Smooth muscle cell (in vitro differentiated cells): ENCODE measurements at regions not wholly inside any gene's neighbourhood (a gene's known extent, or its start where the extent isn't known, plus 50 kb on each side); places are given as distances from the start of the nearest gene placed in this dataset.

Experiments
- DNase-seq: peaks from one replicate; lab custom pipeline; 2025; ENCODE audit not compliant: unreplicated experiment; lab: John Stamatoyannopoulos, UW
- H2AFZ ChIP-seq: fragments of 200-600 bp; sonication (generic); 2 replicates; pipeline ENCODE4 v1.6.0; 2016; ENCODE audit warnings: antibody characterized with exemption, low read depth, mild to moderate bottlenecking
- H3F3A ChIP-seq: fragments of 200-600 bp; sonication (generic); 2 replicates; pipeline ENCODE4 v1.6.0; 2017; ENCODE audit warnings: antibody characterized with exemption, low read depth
- H3K27ac ChIP-seq: fragments of 200-600 bp; sonication (generic); 2 replicates; pipeline ENCODE4 v1.5.1; 2016; ENCODE audit warnings: low read depth, mild to moderate bottlenecking
- H3K27me3 ChIP-seq: fragments of 200-600 bp; sonication (generic); 2 replicates; pipeline ENCODE4 v1.6.1; 2016; ENCODE audit warnings: low read depth, mild to moderate bottlenecking
- H3K36me3 ChIP-seq: fragments of 200-600 bp; sonication (generic); 2 replicates; pipeline ENCODE4 v1.5.1; 2016; ENCODE audit warnings: low read depth
- H3K4me1 ChIP-seq: fragments of 200-600 bp; sonication (generic); 2 replicates; pipeline ENCODE4 v1.5.1; 2016; ENCODE audit warnings: low read depth
- H3K4me2 ChIP-seq: fragments of 200-600 bp; sonication (generic); 2 replicates; pipeline ENCODE4 v1.6.0; 2016; ENCODE audit warnings: mild to moderate bottlenecking
- H3K4me3 ChIP-seq: fragments of 200-600 bp; sonication (generic); 2 replicates; pipeline ENCODE4 v1.5.1; 2016; ENCODE audit warnings: mild to moderate bottlenecking
- H3K79me2 ChIP-seq: fragments of 200-600 bp; sonication (generic); 2 replicates; pipeline ENCODE4 v1.6.0; 2016; ENCODE audit warnings: low read depth, mild to moderate bottlenecking
- H3K9ac ChIP-seq: fragments of 200-600 bp; sonication (generic); 2 replicates; pipeline ENCODE4 v1.6.0; 2016; ENCODE audit warnings: low read depth
- H3K9me3 ChIP-seq: fragments of 200-600 bp; sonication (generic); replicated peaks from 2 replicates; pipeline ENCODE4 v1.5.1; 2016; ENCODE audit warnings: low read depth
- H4K20me1 ChIP-seq: fragments of 200-600 bp; sonication (generic); 2 replicates; pipeline ENCODE4 v1.6.0; 2016; ENCODE audit warnings: low read depth
- CTCF ChIP-seq: fragments of 200-600 bp; sonication (generic); IDR thresholded peaks from 2 replicates; pipeline ENCODE4 v1.5.1; 2017; ENCODE audit warnings: borderline replicate concordance, mild to moderate bottlenecking, antibody characterized with exemption; ENCODE audit not compliant: insufficient read depth, poor library complexity, severe bottlenecking
- WGBS: methylation state at CpG from one replicate; pipeline ENCODE4 v1.1.7; 2016; ENCODE audit warnings: low lambda C conversion rate; 5-methylcytosine and 5-hydroxymethylcytosine counted together

GRCh38 chr6:141851063-141851462 is 281.7 kb upstream of the GJE1 start:
- no peak overlapping the region for H3K9ac ChIP-seq
- H4K20me1 ChIP-seq = no peaks in the 10 kb centered on the region
- no peak for TF ChIP-seq CTCF
- 88% methylated on average over 3 of the region's 3 CpGs for WGBS
- no peak overlapping the region for H2AFZ ChIP-seq
- H3K27ac ChIP-seq = no peak overlapping the region
- no peak for DNase-seq
- H3K36me3 ChIP-seq = no peaks in the 10 kb centered on the region
- H3K4me1 ChIP-seq = no peaks in the 10 kb centered on the region
- H3K4me2 ChIP-seq = no peak overlapping the region
- no peaks in the 10 kb centered on the region for H3F3A ChIP-seq
- H3K79me2 ChIP-seq = no peaks in the 10 kb centered on the region
- H3K4me3 ChIP-seq = no peak overlapping the region
- no peaks in the 10 kb centered on the region for H3K9me3 ChIP-seq
- no peaks in the 10 kb centered on the region for H3K27me3 ChIP-seq

GRCh38 chr6:141848029-141848890 is 284.5 kb upstream of the GJE1 start:
- no peak for DNase-seq
- H3K4me2 ChIP-seq = no peak overlapping the region

GRCh38 chr6:141846639-141847038 is 286.1 kb upstream of the GJE1 start:
- H3K79me2 ChIP-seq = no peaks in the 10 kb centered on the region
- WGBS = 98% methylated on average over 4 of the region's 4 CpGs
- H3K27ac ChIP-seq = no peak overlapping the region

More at GRCh38 chr6:141848029-141848890, 284.5 kb upstream of the GJE1 start:
- WGBS = 91% methylated on average over 6 of the region's 6 CpGs
- H3K9ac ChIP-seq = no peak overlapping the region
- no peaks in the 10 kb centered on the region for H3K79me2 ChIP-seq
- no peaks in the 10 kb centered on the region for H3F3A ChIP-seq
- no peaks in the 10 kb centered on the region for H3K36me3 ChIP-seq
- H3K27ac ChIP-seq = no peak overlapping the region
- no peak overlapping the region for H3K4me3 ChIP-seq
- no peak for TF ChIP-seq CTCF
- no peaks in the 10 kb centered on the region for H3K27me3 ChIP-seq
- no peaks in the 10 kb centered on the region for H3K9me3 ChIP-seq
- H4K20me1 ChIP-seq = no peaks in the 10 kb centered on the region
- H2AFZ ChIP-seq = no peak overlapping the region
- H3K4me1 ChIP-seq = no peaks in the 10 kb centered on the region

More at GRCh38 chr6:141846639-141847038, 286.1 kb upstream of the GJE1 start:
- Histone ChIP-seq H4K20me1 (no peaks in the 10 kb centered on the region), H2AFZ (no peak overlapping the region), H3K36me3 (no peaks in the 10 kb centered on the region), H3K4me2 (no peak overlapping the region), H3K4me3 (no peak overlapping the region), H3K27me3 (no peaks in the 10 kb centered on the region), H3K9ac (no peak overlapping the region), H3K9me3 (no peaks in the 10 kb centered on the region), H3K4me1 (no peaks in the 10 kb centered on the region), H3F3A (no peaks in the 10 kb centered on the region)
- no peak for TF ChIP-seq CTCF
- no peak for DNase-seq
